ENCODE measurements at regions not wholly inside any gene's neighbourhood (a gene's known extent, or its start where the extent isn't known, plus 50 kb on each side); places are given as distances from the start of the nearest gene placed in this dataset.
"Not testable (repeated sequence)": the region's sequence is repeated elsewhere in the genome, so short reads cannot be mapped to it uniquely, and the experiment has no call there.

GRCh38 chr18:8910186-8910822, 192.2 kb upstream of the NDUFV2 start:
- intact Hi-C loops (cut with DNase I), result no loop called here
- Histone ChIP-seq H3K4me1 (no peaks in the 10 kb centered on the region), H3K27ac (no peak overlapping the region), H3K9me3 (no peaks in the 10 kb centered on the region), H3K27me3 (no peaks in the 10 kb centered on the region), H3K4me3 (replicated peaks in 1 of 3) (no peak overlapping the region), H3K36me3 (no peaks in the 10 kb centered on the region)
- TF ChIP-seq POLR2A (IDR thresholded peaks at IDR 0.05) (no peak), CTCF (IDR thresholded peaks at IDR 0.05) (no peak)
- WGBS, 2 donors, result 78 to 80% methylated on average over 4 of the region's 4 CpGs
- DNase-seq, result no peak

- H3K27ac ChIP-seq, result no peak overlapping the region
- H3K36me3 ChIP-seq, result no peaks in the 10 kb centered on the region
- TF ChIP-seq POLR2A (IDR thresholded peaks at IDR 0.05) (no peak), CTCF (IDR thresholded peaks at IDR 0.05) (no peak)
- WGBS, 2 donors, result 92 to 98% methylated on average over 1 of the region's 1 CpG
- intact Hi-C loops (cut with DNase I), result no loop called here
- H3K9me3 ChIP-seq, result no peaks in the 10 kb centered on the region
- H3K27me3 ChIP-seq, result no peaks in the 10 kb centered on the region
- no peaks in the 10 kb centered on the region for H3K4me1 ChIP-seq
- DNase-seq, result no peak
- no peak overlapping the region for H3K4me3 ChIP-seq (replicated peaks in 1 of 3)
These were observed 191.7 kb upstream of the NDUFV2 start for GRCh38 chr18:8910843-8911242.

- intact Hi-C loops (cut with DNase I), result no loop called here
- TF ChIP-seq POLR2A (IDR thresholded peaks at IDR 0.05) (no peak), CTCF (IDR thresholded peaks at IDR 0.05) (no peak)
- Histone ChIP-seq H3K36me3 (no peaks in the 10 kb centered on the region), H3K27me3 (no peaks in the 10 kb centered on the region), H3K4me3 (replicated peaks in 1 of 3) (no peak overlapping the region), H3K4me1 (no peaks in the 10 kb centered on the region), H3K27ac (no peak overlapping the region), H3K9me3 (no peaks in the 10 kb centered on the region)
- 78 to 86% methylated on average over 5 of the region's 5 CpGs for WGBS, 2 donors
- no peak for DNase-seq
These were observed 190.8 kb upstream of the NDUFV2 start for GRCh38 chr18:8911408-8912340.

- WGBS, 2 donors, result 74 to 76% methylated on average over 17 of the region's 17 CpGs
- Histone ChIP-seq H3K27ac (no peak overlapping the region), H3K9me3 (no peaks in the 10 kb centered on the region), H3K4me1 (no peaks in the 10 kb centered on the region), H3K27me3 (no peaks in the 10 kb centered on the region), H3K4me3 (replicated peaks in 1 of 3) (no peak overlapping the region), H3K36me3 (no peaks in the 10 kb centered on the region)
- intact Hi-C loops (cut with DNase I), result no loop called here
- DNase-seq, result no peak
- no peak for TF ChIP-seq POLR2A (IDR thresholded peaks at IDR 0.05)
- TF ChIP-seq CTCF (IDR thresholded peaks at IDR 0.05), result no peak
These were observed 189.9 kb upstream of the NDUFV2 start for GRCh38 chr18:8912348-8913326.

- H3K4me3 ChIP-seq (replicated peaks in 1 of 3); H3K27me3 ChIP-seq; H3K4me1 ChIP-seq; H3K9me3 ChIP-seq; intact Hi-C loops (cut with DNase I); H3K27ac ChIP-seq; H3K36me3 ChIP-seq; DNase-seq: not testable (repeated sequence)
- WGBS, 2 donors, result 83 to 92% methylated on average over 10 to 14 of the region's 14 CpGs
These were observed 188.7 kb upstream of the NDUFV2 start for GRCh38 chr18:8913606-8914403.

GRCh38 chr18:8914404-8915264, 187.9 kb upstream of the NDUFV2 start:
- DNase-seq, result not testable (repeated sequence)
- 96 to 97% methylated on average over 4 of the region's 4 CpGs for WGBS, 2 donors

More at GRCh38 chr18:8914404-8915264, 187.9 kb upstream of the NDUFV2 start:
- H3K9me3 ChIP-seq; H3K27ac ChIP-seq; H3K4me1 ChIP-seq; H3K36me3 ChIP-seq; H3K27me3 ChIP-seq; H3K4me3 ChIP-seq (replicated peaks in 1 of 3); intact Hi-C loops (cut with DNase I): not testable (repeated sequence)

Measured in thyroid gland (tissue), 4 donors.